ENCODE measurements at regions not wholly inside any gene's neighbourhood (a gene's known extent, or its start where the extent isn't known, plus 50 kb on each side); places are given as distances from the start of the nearest gene placed in this dataset.

- H3K4me3 ChIP-seq (ENCODE audit: extremely low read depth, insufficient read depth, low read length, poor library complexity, severe bottlenecking), result no peak overlapping the region
- no CpG with 5 or more reads among the region's 2 CpGs for WGBS, 2 experiments (ENCODE audit: insufficient coverage in 2 of 2)
Measured at GRCh38 chr2:8193146-8193545, 488.7 kb upstream of the ID2 start.

GRCh38 chr2:8193686-8194615, 487.9 kb upstream of the ID2 start:
- no peaks in the 10 kb centered on the region for H3K36me3 ChIP-seq (ENCODE audit: control insufficient read depth, insufficient read depth, low read length)
- WGBS, 2 experiments (ENCODE audit: insufficient coverage in 2 of 2), result 44 to 45% methylated on average over 13 to 15 of the region's 15 CpGs
- no peak overlapping the region for H3K4me3 ChIP-seq (ENCODE audit: extremely low read depth, insufficient read depth, low read length, poor library complexity, severe bottlenecking)
- H3K4me1 ChIP-seq (ENCODE audit: control insufficient read depth, insufficient read depth, low read length, poor library complexity, severe bottlenecking), result no peaks in the 10 kb centered on the region
- H3K9me3 ChIP-seq (ENCODE audit: control insufficient read depth, low read length), result no peaks in the 10 kb centered on the region
- H3K27ac ChIP-seq (ENCODE audit: low read depth, low read length, severe bottlenecking), result no peak overlapping the region

More at GRCh38 chr2:8193146-8193545, 488.7 kb upstream of the ID2 start:
- Histone ChIP-seq H3K36me3 (ENCODE audit: control insufficient read depth, insufficient read depth, low read length) (no peaks in the 10 kb centered on the region), H3K27ac (ENCODE audit: low read depth, low read length, severe bottlenecking) (no peak overlapping the region), H3K9me3 (ENCODE audit: control insufficient read depth, low read length) (no peaks in the 10 kb centered on the region), H3K4me1 (ENCODE audit: control insufficient read depth, insufficient read depth, low read length, poor library complexity, severe bottlenecking) (no peaks in the 10 kb centered on the region)

- Histone ChIP-seq H3K36me3 (ENCODE audit: control insufficient read depth, insufficient read depth, low read length) (no peaks in the 10 kb centered on the region), H3K4me3 (ENCODE audit: extremely low read depth, insufficient read depth, low read length, poor library complexity, severe bottlenecking) (no peak overlapping the region), H3K9me3 (ENCODE audit: control insufficient read depth, low read length) (no peaks in the 10 kb centered on the region), H3K27ac (ENCODE audit: low read depth, low read length, severe bottlenecking) (no peak overlapping the region), H3K4me1 (ENCODE audit: control insufficient read depth, insufficient read depth, low read length, poor library complexity, severe bottlenecking) (no peaks in the 10 kb centered on the region)
- WGBS, 2 experiments (ENCODE audit: insufficient coverage in 2 of 2), result 100% methylated on average over 1 of the region's 1 CpG; no CpG with 5 or more reads in 1 of the 2 experiments
Measured at GRCh38 chr2:8195784-8196183, 486.1 kb upstream of the ID2 start.

GRCh38 chr2:8196316-8196715, 485.5 kb upstream of the ID2 start:
- WGBS, 2 experiments (ENCODE audit: insufficient coverage in 2 of 2), result 83 to 100% methylated on average over 1 of the region's 3 CpGs
- H3K4me3 ChIP-seq (ENCODE audit: extremely low read depth, insufficient read depth, low read length, poor library complexity, severe bottlenecking), result no peak overlapping the region
- H3K36me3 ChIP-seq (ENCODE audit: control insufficient read depth, insufficient read depth, low read length), result no peaks in the 10 kb centered on the region
- no peaks in the 10 kb centered on the region for H3K4me1 ChIP-seq (ENCODE audit: control insufficient read depth, insufficient read depth, low read length, poor library complexity, severe bottlenecking)
- H3K27ac ChIP-seq (ENCODE audit: low read depth, low read length, severe bottlenecking), result no peak overlapping the region
- H3K9me3 ChIP-seq (ENCODE audit: control insufficient read depth, low read length), result no peaks in the 10 kb centered on the region

- H3K4me3 ChIP-seq (ENCODE audit: extremely low read depth, insufficient read depth, low read length, poor library complexity, severe bottlenecking), result no peak overlapping the region
- H3K36me3 ChIP-seq (ENCODE audit: control insufficient read depth, insufficient read depth, low read length), result no peaks in the 10 kb centered on the region
- no peaks in the 10 kb centered on the region for H3K4me1 ChIP-seq (ENCODE audit: control insufficient read depth, insufficient read depth, low read length, poor library complexity, severe bottlenecking)
- H3K9me3 ChIP-seq (ENCODE audit: control insufficient read depth, low read length), result no peaks in the 10 kb centered on the region
- WGBS, 2 experiments (ENCODE audit: insufficient coverage in 2 of 2), result 85 to 95% methylated on average over 3 to 4 of the region's 4 CpGs
- H3K27ac ChIP-seq (ENCODE audit: low read depth, low read length, severe bottlenecking), result no peak overlapping the region
Measured at GRCh38 chr2:8197101-8197500, 484.8 kb upstream of the ID2 start.

GRCh38 chr2:8197825-8198224, 484.0 kb upstream of the ID2 start:
- Histone ChIP-seq H3K36me3 (ENCODE audit: control insufficient read depth, insufficient read depth, low read length) (no peaks in the 10 kb centered on the region), H3K9me3 (ENCODE audit: control insufficient read depth, low read length) (no peaks in the 10 kb centered on the region), H3K27ac (ENCODE audit: low read depth, low read length, severe bottlenecking) (no peak overlapping the region), H3K4me3 (ENCODE audit: extremely low read depth, insufficient read depth, low read length, poor library complexity, severe bottlenecking) (no peak overlapping the region), H3K4me1 (ENCODE audit: control insufficient read depth, insufficient read depth, low read length, poor library complexity, severe bottlenecking) (no peaks in the 10 kb centered on the region)
- no CpG with 5 or more reads among the region's 1 CpG for WGBS, 2 experiments (ENCODE audit: insufficient coverage in 2 of 2)

- H3K9me3 ChIP-seq (ENCODE audit: control insufficient read depth, low read length), result no peaks in the 10 kb centered on the region
- no peak overlapping the region for H3K27ac ChIP-seq (ENCODE audit: low read depth, low read length, severe bottlenecking)
- H3K4me3 ChIP-seq (ENCODE audit: extremely low read depth, insufficient read depth, low read length, poor library complexity, severe bottlenecking), result no peak overlapping the region
- H3K4me1 ChIP-seq (ENCODE audit: control insufficient read depth, insufficient read depth, low read length, poor library complexity, severe bottlenecking), result no peaks in the 10 kb centered on the region
- no peaks in the 10 kb centered on the region for H3K36me3 ChIP-seq (ENCODE audit: control insufficient read depth, insufficient read depth, low read length)
- WGBS, 2 experiments (ENCODE audit: insufficient coverage in 2 of 2), result 100% methylated on average over 1 of the region's 1 CpG
Measured at GRCh38 chr2:8198766-8199382, 483.0 kb upstream of the ID2 start.

GRCh38 chr2:8202132-8202531, 479.7 kb upstream of the ID2 start:
- Histone ChIP-seq H3K36me3 (ENCODE audit: control insufficient read depth, insufficient read depth, low read length) (no peaks in the 10 kb centered on the region), H3K9me3 (ENCODE audit: control insufficient read depth, low read length) (no peaks in the 10 kb centered on the region), H3K4me3 (ENCODE audit: extremely low read depth, insufficient read depth, low read length, poor library complexity, severe bottlenecking) (no peak overlapping the region), H3K27ac (ENCODE audit: low read depth, low read length, severe bottlenecking) (no peak overlapping the region), H3K4me1 (ENCODE audit: control insufficient read depth, insufficient read depth, low read length, poor library complexity, severe bottlenecking) (no peaks in the 10 kb centered on the region)
- WGBS, 2 experiments (ENCODE audit: insufficient coverage in 2 of 2), result 94 to 96% methylated on average over 4 to 5 of the region's 7 CpGs

GRCh38 chr2:8203364-8203763, 478.5 kb upstream of the ID2 start:
- Histone ChIP-seq H3K4me3 (ENCODE audit: extremely low read depth, insufficient read depth, low read length, poor library complexity, severe bottlenecking) (no peak overlapping the region), H3K4me1 (ENCODE audit: control insufficient read depth, insufficient read depth, low read length, poor library complexity, severe bottlenecking) (no peaks in the 10 kb centered on the region), H3K36me3 (ENCODE audit: control insufficient read depth, insufficient read depth, low read length) (no peaks in the 10 kb centered on the region), H3K9me3 (ENCODE audit: control insufficient read depth, low read length) (no peaks in the 10 kb centered on the region), H3K27ac (ENCODE audit: low read depth, low read length, severe bottlenecking) (no peak overlapping the region)
- WGBS, 2 experiments (ENCODE audit: insufficient coverage in 2 of 2), result 87 to 91% methylated on average over 17 to 18 of the region's 18 CpGs

- H3K4me3 ChIP-seq (ENCODE audit: extremely low read depth, insufficient read depth, low read length, poor library complexity, severe bottlenecking), result no peak overlapping the region
- no peaks in the 10 kb centered on the region for H3K9me3 ChIP-seq (ENCODE audit: control insufficient read depth, low read length)
- H3K36me3 ChIP-seq (ENCODE audit: control insufficient read depth, insufficient read depth, low read length), result no peaks in the 10 kb centered on the region
- no peaks in the 10 kb centered on the region for H3K4me1 ChIP-seq (ENCODE audit: control insufficient read depth, insufficient read depth, low read length, poor library complexity, severe bottlenecking)
- WGBS, 2 experiments (ENCODE audit: insufficient coverage in 2 of 2), result no CpG with 5 or more reads among the region's 2 CpGs
- no peak overlapping the region for H3K27ac ChIP-seq (ENCODE audit: low read depth, low read length, severe bottlenecking)
Measured at GRCh38 chr2:8204711-8205110, 477.1 kb upstream of the ID2 start.

- no CpG with 5 or more reads among the region's 2 CpGs for WGBS, 2 experiments (ENCODE audit: insufficient coverage in 2 of 2)
- no peak overlapping the region for H3K27ac ChIP-seq (ENCODE audit: low read depth, low read length, severe bottlenecking)
- H3K36me3 ChIP-seq (ENCODE audit: control insufficient read depth, insufficient read depth, low read length), result no peaks in the 10 kb centered on the region
- no peak overlapping the region for H3K4me3 ChIP-seq (ENCODE audit: extremely low read depth, insufficient read depth, low read length, poor library complexity, severe bottlenecking)
- no peaks in the 10 kb centered on the region for H3K4me1 ChIP-seq (ENCODE audit: control insufficient read depth, insufficient read depth, low read length, poor library complexity, severe bottlenecking)
- no peaks in the 10 kb centered on the region for H3K9me3 ChIP-seq (ENCODE audit: control insufficient read depth, low read length)
Measured at GRCh38 chr2:8209494-8209893, 472.4 kb upstream of the ID2 start.

Data from mesodermal cell (in vitro differentiated cells).